ENCODE measurements at regions not wholly inside any gene's neighbourhood (a gene's known extent, or its start where the extent isn't known, plus 50 kb on each side); places are given as distances from the start of the nearest gene placed in this dataset.

GRCh38 chr7:153324094-153324493 is 564.5 kb downstream of the ACTR3B start:
- H3K79me2 ChIP-seq (ENCODE audit: insufficient read depth, low read length): no peaks in the 10 kb centered on the region
- H3K4me3 ChIP-seq (ENCODE audit: insufficient read depth, low read length): no peak overlapping the region
- no peaks in the 10 kb centered on the region for H3K36me3 ChIP-seq (ENCODE audit: insufficient read depth, low read length)
- H4K20me1 ChIP-seq (ENCODE audit: insufficient read depth, low read length): no peaks in the 10 kb centered on the region
- H3K27me3 ChIP-seq (ENCODE audit: insufficient read depth, low read length): no peaks in the 10 kb centered on the region
- TF ChIP-seq, protein P1, sequence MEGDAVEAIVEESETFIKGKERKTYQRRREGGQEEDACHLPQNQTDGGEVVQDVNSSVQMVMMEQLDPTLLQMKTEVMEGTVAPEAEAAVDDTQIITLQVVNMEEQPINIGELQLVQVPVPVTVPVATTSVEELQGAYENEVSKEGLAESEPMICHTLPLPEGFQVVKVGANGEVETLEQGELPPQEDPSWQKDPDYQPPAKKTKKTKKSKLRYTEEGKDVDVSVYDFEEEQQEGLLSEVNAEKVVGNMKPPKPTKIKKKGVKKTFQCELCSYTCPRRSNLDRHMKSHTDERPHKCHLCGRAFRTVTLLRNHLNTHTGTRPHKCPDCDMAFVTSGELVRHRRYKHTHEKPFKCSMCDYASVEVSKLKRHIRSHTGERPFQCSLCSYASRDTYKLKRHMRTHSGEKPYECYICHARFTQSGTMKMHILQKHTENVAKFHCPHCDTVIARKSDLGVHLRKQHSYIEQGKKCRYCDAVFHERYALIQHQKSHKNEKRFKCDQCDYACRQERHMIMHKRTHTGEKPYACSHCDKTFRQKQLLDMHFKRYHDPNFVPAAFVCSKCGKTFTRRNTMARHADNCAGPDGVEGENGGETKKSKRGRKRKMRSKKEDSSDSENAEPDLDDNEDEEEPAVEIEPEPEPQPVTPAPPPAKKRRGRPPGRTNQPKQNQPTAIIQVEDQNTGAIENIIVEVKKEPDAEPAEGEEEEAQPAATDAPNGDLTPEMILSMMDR (IDR thresholded peaks at IDR 0.05; ENCODE audit: extremely low read depth, low read depth, low read length): no peak
- no peak overlapping the region for H3K27ac ChIP-seq (ENCODE audit: low read depth, low read length)
- no peaks in the 10 kb centered on the region for H3K4me1 ChIP-seq (ENCODE audit: insufficient read depth, low read length)
- H3K4me2 ChIP-seq (ENCODE audit: insufficient read depth, low read length): no peak overlapping the region
- H2AFZ ChIP-seq (ENCODE audit: low read length): no peak overlapping the region
- peaks cover 7% of the 10 kb centered on the region for H3K9me3 ChIP-seq (ENCODE audit: low read depth, low read length)
- DNase-seq (ENCODE audit: insufficient read length, low spot score, missing footprints): peak; percentile 72

DNA sequence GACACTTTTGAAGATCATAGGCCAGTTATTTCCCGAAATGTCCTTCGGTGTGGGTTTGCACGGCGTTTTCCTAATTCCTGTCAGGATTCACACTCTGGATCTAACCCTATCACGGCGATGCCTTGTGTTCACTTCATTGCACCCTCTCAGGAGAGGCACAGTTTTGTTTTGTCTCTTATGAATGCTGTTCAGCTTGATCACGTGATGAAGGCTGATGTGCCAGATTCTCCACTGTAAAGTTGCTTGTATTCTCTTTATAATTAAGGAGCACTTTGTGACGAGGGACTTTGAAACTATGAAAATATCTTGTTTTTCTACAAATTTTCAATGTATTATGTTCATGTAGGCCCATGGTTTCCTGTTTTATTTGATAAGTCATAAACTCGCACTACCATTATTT is 568.1 kb downstream of the ACTR3B start:
- H3K4me1 ChIP-seq (ENCODE audit: insufficient read depth, low read length): no peaks in the 10 kb centered on the region
- H3K27ac ChIP-seq (ENCODE audit: low read depth, low read length): no peak overlapping the region
- H4K20me1 ChIP-seq (ENCODE audit: insufficient read depth, low read length): no peaks in the 10 kb centered on the region
- no peaks in the 10 kb centered on the region for H3K79me2 ChIP-seq (ENCODE audit: insufficient read depth, low read length)
- H2AFZ ChIP-seq (ENCODE audit: low read length): no peak overlapping the region
- no peak for DNase-seq (ENCODE audit: insufficient read length, low spot score, missing footprints)
- TF ChIP-seq, protein P1 (IDR thresholded peaks at IDR 0.05; ENCODE audit: extremely low read depth, low read depth, low read length): no peak
- H3K36me3 ChIP-seq (ENCODE audit: insufficient read depth, low read length): no peaks in the 10 kb centered on the region
- no peak overlapping the region for H3K4me3 ChIP-seq (ENCODE audit: insufficient read depth, low read length)
- H3K27me3 ChIP-seq (ENCODE audit: insufficient read depth, low read length): no peaks in the 10 kb centered on the region
- H3K4me2 ChIP-seq (ENCODE audit: insufficient read depth, low read length): no peak overlapping the region
- H3K9me3 ChIP-seq (ENCODE audit: low read depth, low read length): peaks cover 11% of the 10 kb centered on the region

DNA sequence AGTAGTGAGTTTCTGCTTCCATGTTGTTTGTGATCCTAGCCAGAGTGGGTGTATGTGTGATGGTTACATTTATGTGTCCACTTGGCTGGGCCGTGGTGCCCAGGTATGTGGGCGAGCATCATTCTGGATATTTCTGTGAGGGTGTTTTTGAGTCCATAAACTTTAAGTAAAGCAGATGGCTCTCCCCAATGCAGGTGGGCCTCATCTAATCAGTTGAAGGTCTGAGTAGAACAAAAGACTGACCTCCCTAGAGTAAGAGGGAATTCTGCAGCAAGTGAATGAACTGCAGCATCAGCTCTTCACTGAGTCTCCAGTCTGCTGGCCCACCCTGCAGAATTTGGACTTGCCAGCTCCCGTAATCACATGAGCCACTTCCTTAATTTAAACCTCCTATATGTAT is 571.9 kb downstream of the ACTR3B start:
- no peak overlapping the region for H3K27ac ChIP-seq (ENCODE audit: low read depth, low read length)
- peaks cover 7% of the 10 kb centered on the region for H3K9me3 ChIP-seq (ENCODE audit: low read depth, low read length)
- H2AFZ ChIP-seq (ENCODE audit: low read length): no peak overlapping the region
- TF ChIP-seq, protein P1 (IDR thresholded peaks at IDR 0.05; ENCODE audit: extremely low read depth, low read depth, low read length): no peak
- no peak overlapping the region for H3K4me2 ChIP-seq (ENCODE audit: insufficient read depth, low read length)
- H3K79me2 ChIP-seq (ENCODE audit: insufficient read depth, low read length): no peaks in the 10 kb centered on the region
- no peak overlapping the region for H3K4me3 ChIP-seq (ENCODE audit: insufficient read depth, low read length)
- DNase-seq (ENCODE audit: insufficient read length, low spot score, missing footprints): no peak
- H4K20me1 ChIP-seq (ENCODE audit: insufficient read depth, low read length): no peaks in the 10 kb centered on the region
- no peaks in the 10 kb centered on the region for H3K36me3 ChIP-seq (ENCODE audit: insufficient read depth, low read length)
- no peaks in the 10 kb centered on the region for H3K4me1 ChIP-seq (ENCODE audit: insufficient read depth, low read length)
- no peaks in the 10 kb centered on the region for H3K27me3 ChIP-seq (ENCODE audit: insufficient read depth, low read length)

DNA sequence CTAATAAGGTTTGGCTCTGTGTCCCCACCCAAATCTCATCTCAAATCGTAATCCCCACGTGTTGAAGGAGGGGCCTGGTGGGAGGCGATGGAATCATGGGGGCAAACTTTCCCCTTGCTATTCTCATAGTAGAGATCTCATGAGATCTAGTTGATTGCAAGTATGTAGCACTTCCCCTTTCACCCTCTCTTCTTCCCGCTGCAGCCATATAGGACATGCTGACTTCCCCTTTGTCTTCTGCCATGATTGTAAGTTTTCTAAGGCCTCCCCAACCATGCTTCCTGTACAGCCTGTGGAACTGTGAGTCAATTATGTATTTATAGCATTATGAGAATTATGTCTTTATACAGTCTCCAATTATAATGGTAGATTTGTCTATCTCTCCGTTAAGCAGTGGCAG is 594.5 kb downstream of the ACTR3B start:
- H3K4me3 ChIP-seq (ENCODE audit: insufficient read depth, low read length): no peak overlapping the region
- H3K4me1 ChIP-seq (ENCODE audit: insufficient read depth, low read length): no peaks in the 10 kb centered on the region
- H3K4me2 ChIP-seq (ENCODE audit: insufficient read depth, low read length): no peak overlapping the region
- no peak overlapping the region for H2AFZ ChIP-seq (ENCODE audit: low read length)
- TF ChIP-seq, protein P1 (IDR thresholded peaks at IDR 0.05; ENCODE audit: extremely low read depth, low read depth, low read length): no peak
- no peaks in the 10 kb centered on the region for H4K20me1 ChIP-seq (ENCODE audit: insufficient read depth, low read length)
- no peaks in the 10 kb centered on the region for H3K27me3 ChIP-seq (ENCODE audit: insufficient read depth, low read length)
- H3K9me3 ChIP-seq (ENCODE audit: low read depth, low read length): peaks cover 2% of the 10 kb centered on the region
- no peak for DNase-seq (ENCODE audit: insufficient read length, low spot score, missing footprints)
- no peak overlapping the region for H3K27ac ChIP-seq (ENCODE audit: low read depth, low read length)
- no peaks in the 10 kb centered on the region for H3K79me2 ChIP-seq (ENCODE audit: insufficient read depth, low read length)
- H3K36me3 ChIP-seq (ENCODE audit: insufficient read depth, low read length): no peaks in the 10 kb centered on the region

Measured in osteoblast (primary cell).